Fibroblast of pulmonary artery (primary cell): ENCODE measurements at regions not wholly inside any gene's neighbourhood (a gene's known extent, or its start where the extent isn't known, plus 50 kb on each side); places are given as distances from the start of the nearest gene placed in this dataset.
"Not testable (repeated sequence)": the region's sequence is repeated elsewhere in the genome, so short reads cannot be mapped to it uniquely, and the experiment has no call there.

Experiments
- DNase-seq: peaks from one replicate; pipeline ENCODE4 v3.0.0-alpha.2; 2010; ENCODE audit warnings: low read depth
- H3K4me3 ChIP-seq: replicated peaks from 2 replicates; pipeline ENCODE4 v1.5.1; 2011; ENCODE audit warnings: low read depth, mild to moderate bottlenecking, control low read depth, low read length, moderate library complexity
- CTCF ChIP-seq: IDR thresholded peaks from 2 replicates; pipeline ENCODE4 v1.5.1; 2011; ENCODE audit warnings: mild to moderate bottlenecking, control low read depth, low read length, inconsistent platforms; ENCODE audit errors: missing control alignments

GRCh38 chr2:146415291-146415690, 1429.5 kb upstream of the ACVR2A start:
- DNase-seq, result no peak
- H3K4me3 ChIP-seq, result no peak overlapping the region
- TF ChIP-seq CTCF, result no peak

- DNase-seq, result no peak
- H3K4me3 ChIP-seq, result no peak overlapping the region
- no peak for TF ChIP-seq CTCF
These were observed 1430.4 kb upstream of the ACVR2A start for GRCh38 chr2:146414456-146414855.

- TF ChIP-seq CTCF, result no peak
- H3K4me3 ChIP-seq, result no peak overlapping the region
- no peak for DNase-seq
These were observed 1431.7 kb upstream of the ACVR2A start for GRCh38 chr2:146413086-146413610.

DNA sequence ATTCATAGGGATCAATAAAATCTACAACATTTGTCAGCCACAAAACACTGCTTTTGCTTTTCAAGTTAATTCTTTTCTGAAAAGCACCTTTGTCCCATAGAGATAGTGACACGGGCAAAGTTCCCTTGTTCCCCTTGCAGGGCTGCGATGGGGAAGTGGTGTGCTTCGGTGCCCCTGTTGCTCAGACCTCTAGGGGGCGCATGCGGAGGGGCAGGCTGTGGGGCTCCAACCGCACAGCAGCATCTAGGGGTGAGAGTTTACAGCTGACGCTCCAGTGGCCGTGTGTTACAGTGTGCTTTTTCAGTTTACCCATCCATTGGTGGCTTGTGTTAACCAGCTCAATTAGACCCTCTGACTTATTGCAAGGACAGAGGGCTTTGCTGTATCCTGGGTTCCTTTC, 1432.2 kb upstream of the ACVR2A start:
- H3K4me3 ChIP-seq, result no peak overlapping the region
- DNase-seq, result no peak
- TF ChIP-seq CTCF, result no peak

- not testable (repeated sequence) for H3K4me3 ChIP-seq, DNase-seq
These were observed 1439.2 kb upstream of the ACVR2A start for GRCh38 chr2:146405402-146406309.

DNA sequence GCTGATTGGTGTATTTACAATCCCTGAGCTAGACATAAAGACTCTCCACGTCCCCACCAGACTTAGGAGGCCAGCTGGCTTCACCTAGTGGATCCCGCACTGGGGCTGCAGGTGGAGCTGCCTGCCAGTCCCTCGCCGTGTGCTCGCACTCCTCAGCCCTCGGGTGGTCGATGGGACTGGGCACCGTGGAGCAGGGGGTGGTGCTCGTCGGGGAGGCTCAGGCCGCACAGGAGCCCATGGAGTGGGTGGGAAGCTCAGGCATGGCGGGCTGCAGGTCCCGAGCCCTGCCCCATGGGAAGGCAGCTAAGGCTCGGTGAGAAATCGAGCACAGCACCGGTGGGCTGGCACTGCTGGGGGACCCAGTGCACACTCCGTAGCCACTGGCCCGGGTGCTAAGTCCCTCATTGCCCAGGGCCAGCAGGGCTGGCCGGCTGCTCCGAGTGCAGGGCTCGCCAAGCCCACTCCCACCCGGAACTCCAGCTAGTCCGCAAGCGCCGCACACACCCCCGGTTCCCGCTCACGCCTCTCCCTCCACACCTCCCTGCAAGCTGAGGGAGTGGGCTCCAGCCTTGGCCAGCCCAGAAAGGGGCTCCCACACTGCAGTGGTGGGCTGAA, 1441.2 kb upstream of the ACVR2A start:
- DNase-seq, H3K4me3 ChIP-seq: not testable (repeated sequence)

GRCh38 chr2:146392631-146393030, 1452.2 kb upstream of the ACVR2A start:
- DNase-seq, result no peak
- no peak overlapping the region for H3K4me3 ChIP-seq
- TF ChIP-seq CTCF, result no peak
